H1 (cell line): ENCODE measurements at regions not wholly inside any gene's neighbourhood (a gene's known extent, or its start where the extent isn't known, plus 50 kb on each side); places are given as distances from the start of the nearest gene placed in this dataset.

Experiments used
- CTCF ChIA-PET: fragments of 300-600 bp; sonication (Branson Sonifier 250); formaldehyde crosslinking; loops from one replicate; lab custom pipeline; 2021; ENCODE audit not compliant: partially characterized antibody; lab: Charles Lee
- POLR2A ChIA-PET: fragments of 300-600 bp; sonication (Branson Sonifier 250); formaldehyde crosslinking; loops from one replicate; lab custom pipeline; 2021; ENCODE audit warnings: inconsistent platforms; ENCODE audit not compliant: partially characterized antibody; lab: Charles Lee
- DNase-seq, 2 experiments: peaks; one replicate each; pipeline versions ENCODE4 v3.0.0 to v3.0.0-alpha.2; 2010 to 2022; ENCODE audit warnings: low spot score in 2 of 2, low read depth in 1 of 2, mixed read lengths in 1 of 2
- FAIRE-seq: peaks from 2 replicates; lab custom pipeline; 2011; peaks lifted over from hg19 to GRCh38; lab: Jason Lieb, UNC
- H2AFZ ChIP-seq: 2 replicates; pipeline ENCODE4 v1.8.1; 2012; ENCODE audit warnings: low read length, inconsistent platforms
- H2AK5ac ChIP-seq: 2 replicates; pipeline ENCODE4 v1.6.1; 2013; ENCODE audit warnings: low read depth, low read length
- H2BK120ac ChIP-seq: replicated peaks from 2 replicates; pipeline ENCODE3; 2013; ENCODE audit warnings: low read depth, low read length, inconsistent platforms
- H2BK12ac ChIP-seq: 2 replicates; pipeline ENCODE4 v1.6.1; 2013; ENCODE audit warnings: low read depth, low read length
- H2BK15ac ChIP-seq: 2 replicates; pipeline ENCODE4 v1.6.1; 2013; ENCODE audit warnings: low read length
- H2BK20ac ChIP-seq: 2 replicates; pipeline ENCODE4 v1.6.1; 2013; ENCODE audit warnings: low read length
- H2BK5ac ChIP-seq: 2 replicates; pipeline ENCODE4 v1.6.1; 2013; ENCODE audit warnings: low read depth, low read length
- H3K14ac ChIP-seq: 2 replicates; pipeline ENCODE4 v1.6.1; 2013; ENCODE audit warnings: inconsistent platforms; ENCODE audit not compliant: insufficient read length
- H3K18ac ChIP-seq: 2 replicates; pipeline ENCODE4 v1.6.1; 2013; ENCODE audit warnings: low read length; ENCODE audit errors: extremely low read depth
- H3K23ac ChIP-seq: 2 replicates; pipeline ENCODE4 v1.6.1; 2013; ENCODE audit warnings: inconsistent platforms; ENCODE audit not compliant: insufficient read length
- H3K23me2 ChIP-seq: 2 replicates; pipeline ENCODE4 v1.6.1; 2013; ENCODE audit warnings: low read depth, low read length
- H3K27ac ChIP-seq: 2 replicates; pipeline ENCODE4 v1.6.1; 2011; ENCODE audit warnings: low read depth, low read length, inconsistent platforms
- H3K27me3 ChIP-seq, 4 experiments: replicated peaks in 1 of 4; 1 replicate in 1 of 4; 2 replicates in 3 of 4; pipeline versions ENCODE4 v1.6.1 to v1.8.1; 2011 to 2013; ENCODE audit warnings: low read length in 3 of 4, mild to moderate bottlenecking in 3 of 4, inconsistent platforms in 2 of 4, mixed read lengths in 2 of 4, moderate library complexity in 1 of 4; ENCODE audit not compliant: control insufficient read depth in 3 of 4, insufficient read depth in 3 of 4; ENCODE audit errors: extremely low read depth in 1 of 4
- H3K36me3 ChIP-seq, 4 experiments: 2 replicates each; pipeline versions ENCODE4 v1.6.1 to v1.8.1; 2011 to 2013; ENCODE audit warnings: mild to moderate bottlenecking in 4 of 4, low read length in 3 of 4, moderate library complexity in 2 of 4, control low read depth in 1 of 4, inconsistent platforms in 1 of 4; ENCODE audit not compliant: insufficient read depth in 4 of 4, control insufficient read depth in 2 of 4
- H3K4ac ChIP-seq: replicated peaks from 2 replicates; pipeline ENCODE3; 2013; ENCODE audit warnings: low read length, low read depth, mixed read lengths, inconsistent platforms; ENCODE audit not compliant: insufficient read length
- H3K4me1 ChIP-seq, 4 experiments: replicated peaks in 1 of 4; 1 replicate in 1 of 4; 2 replicates in 3 of 4; pipeline versions ENCODE4 v1.6.1 to v1.8.1; 2011 to 2013; ENCODE audit warnings: low read length in 3 of 4, inconsistent platforms in 2 of 4, mixed read lengths in 1 of 4; ENCODE audit not compliant: insufficient read depth in 4 of 4, control insufficient read depth in 3 of 4
- H3K4me2 ChIP-seq, 2 experiments: 2 replicates each; pipeline versions ENCODE4 v1.6.1 to v1.8.1; 2011 to 2013; ENCODE audit warnings: low read depth in 2 of 2, low read length in 2 of 2, control low read depth in 1 of 2, inconsistent platforms in 1 of 2, mild to moderate bottlenecking in 1 of 2; ENCODE audit not compliant: insufficient read depth in 1 of 2
- H3K4me3 ChIP-seq, 4 experiments: fragments of 200-600, 300-600 bp in 1 of 4; sonication (generic), shearing (Covaris generic), sonication (Bioruptor Twin) in 1 of 4; 2 replicates each; pipeline versions ENCODE4 v1.5.1 to v1.8.1; 2011 to 2016; ENCODE audit warnings: low read length in 4 of 4, low read depth in 3 of 4, control low read depth in 2 of 4, inconsistent platforms in 2 of 4, mild to moderate bottlenecking in 2 of 4, mixed read lengths in 1 of 4, moderate library complexity in 1 of 4; ENCODE audit not compliant: insufficient read depth in 2 of 4; ENCODE audit errors: extremely low read depth in 1 of 4
- H3K56ac ChIP-seq: replicated peaks from 2 replicates; pipeline ENCODE3; 2013; ENCODE audit warnings: low read depth, mild to moderate bottlenecking, mixed read lengths, low read length, inconsistent platforms; ENCODE audit not compliant: insufficient read length
- H3K79me1 ChIP-seq: 2 replicates; pipeline ENCODE4 v1.6.1; 2013; ENCODE audit warnings: low read depth, low read length, control low read depth
- H3K79me2 ChIP-seq, 2 experiments: 2 replicates each; pipeline versions ENCODE4 v1.6.1 to v1.8.1; 2012 to 2013; ENCODE audit warnings: low read length in 2 of 2, mild to moderate bottlenecking in 2 of 2, inconsistent platforms in 1 of 2; ENCODE audit not compliant: insufficient read depth in 2 of 2, control insufficient read depth in 1 of 2
- H3K9ac ChIP-seq, 4 experiments: replicated peaks in 1 of 4; 1 replicate in 1 of 4; 2 replicates in 3 of 4; pipeline versions ENCODE4 v1.6.1 to v1.8.1; 2011 to 2013; ENCODE audit warnings: low read depth in 3 of 4, low read length in 3 of 4, control low read depth in 2 of 4, mild to moderate bottlenecking in 2 of 4, moderate library complexity in 2 of 4, inconsistent platforms in 1 of 4; ENCODE audit errors: extremely low read depth in 1 of 4
- H3K9me3 ChIP-seq, 2 experiments: 2 replicates each; pipeline versions ENCODE4 v1.6.1 to v1.8.1; 2012 to 2013; ENCODE audit warnings: mild to moderate bottlenecking in 2 of 2, moderate library complexity in 2 of 2, control low read depth in 1 of 2, inconsistent platforms in 1 of 2, low read depth in 1 of 2, low read length in 1 of 2, mixed read lengths in 1 of 2; ENCODE audit not compliant: insufficient read depth in 2 of 2
- H4K20me1 ChIP-seq, 2 experiments: replicated peaks in 1 of 2; 2 replicates each; pipeline versions ENCODE3 to v1.8.1; 2011 to 2013; ENCODE audit warnings: inconsistent platforms in 2 of 2, low read length in 2 of 2, mild to moderate bottlenecking in 1 of 2; ENCODE audit not compliant: insufficient read depth in 2 of 2, control insufficient read depth in 1 of 2
- H4K5ac ChIP-seq: 2 replicates; pipeline ENCODE4 v1.6.1; 2013; ENCODE audit warnings: low read length, low read depth, mixed read lengths, inconsistent platforms; ENCODE audit not compliant: insufficient read length
- H4K8ac ChIP-seq: 2 replicates; pipeline ENCODE4 v1.8.0; 2013; ENCODE audit warnings: mild to moderate bottlenecking, moderate library complexity, low read length, inconsistent platforms; ENCODE audit not compliant: insufficient read depth; ENCODE audit errors: extremely low read depth
- H4K91ac ChIP-seq: replicated peaks from 2 replicates; pipeline ENCODE3; 2013; ENCODE audit warnings: low read length, mixed read lengths, inconsistent platforms; ENCODE audit not compliant: insufficient read length
- CHD2 ChIP-seq: IDR thresholded peaks from 2 replicates; pipeline ENCODE4 v1.6.1; 2012; ENCODE audit warnings: low read length, improper control_type of control experiment
- CREB1 ChIP-seq: IDR thresholded peaks from 2 replicates; pipeline ENCODE4 v1.6.1; 2012; ENCODE audit warnings: inconsistent platforms
- EZH2 ChIP-seq: fragments of 200-600 bp; sonication (generic); IDR thresholded peaks from 2 replicates; pipeline ENCODE4 v1.7.1; 2012; ENCODE audit warnings: low read depth, mild to moderate bottlenecking, moderate library complexity, low read length, inconsistent platforms; ENCODE audit not compliant: severe bottlenecking
- POLR2A ChIP-seq, 2 experiments: IDR thresholded peaks; 1 replicate in 1 of 2; 2 replicates in 1 of 2; pipeline ENCODE4 v1.6.1; 2011; ENCODE audit warnings: low read depth in 2 of 2, low read length in 2 of 2, mild to moderate bottlenecking in 2 of 2; ENCODE audit errors: control extremely low read depth in 1 of 2
- SUZ12 ChIP-seq: fragments of 200-600 bp; sonication (generic); IDR thresholded peaks from 2 replicates; pipeline ENCODE4 v1.6.1; 2012; ENCODE audit warnings: mild to moderate bottlenecking, inconsistent platforms, low read length, moderate library complexity, mixed read lengths
- TCF12 ChIP-seq: IDR thresholded peaks from 2 replicates; pipeline ENCODE4 v1.6.1; 2011; ENCODE audit warnings: low read depth, mild to moderate bottlenecking, low read length
- ZNF274 ChIP-seq: IDR thresholded peaks from 2 replicates; pipeline ENCODE4 v1.7.0; 2012; ENCODE audit warnings: low read length, borderline replicate concordance; ENCODE audit errors: extremely low read depth
- WGBS, 2 experiments: shearing (Covaris generic) in 1 of 2; methylation state at CpG; one replicate each; pipeline versions ENCODE4 v1.1.6 to v1.1.7; 2013 to 2015; ENCODE audit warnings: low lambda C conversion rate in 2 of 2, mixed read lengths in 2 of 2, inconsistent platforms in 1 of 2, low coverage in 1 of 2, missing lambda C conversion rate in 1 of 2; ENCODE audit not compliant: insufficient replicate concordance in 2 of 2, insufficient coverage in 1 of 2, insufficient read length in 1 of 2; ENCODE audit errors: extremely low coverage in 1 of 2, missing lambda C conversion rate in 1 of 2; 5-methylcytosine and 5-hydroxymethylcytosine counted together
- TF ChIP-seq, protein P1 (sequence below): IDR thresholded peaks from 2 replicates; pipeline ENCODE4 v1.6.1; 2012; ENCODE audit warnings: low read length, inconsistent platforms
- TF ChIP-seq, protein P2 (sequence below): IDR thresholded peaks from 2 replicates; pipeline ENCODE4 v1.6.1; 2012; ENCODE audit warnings: inconsistent platforms

DNA sequence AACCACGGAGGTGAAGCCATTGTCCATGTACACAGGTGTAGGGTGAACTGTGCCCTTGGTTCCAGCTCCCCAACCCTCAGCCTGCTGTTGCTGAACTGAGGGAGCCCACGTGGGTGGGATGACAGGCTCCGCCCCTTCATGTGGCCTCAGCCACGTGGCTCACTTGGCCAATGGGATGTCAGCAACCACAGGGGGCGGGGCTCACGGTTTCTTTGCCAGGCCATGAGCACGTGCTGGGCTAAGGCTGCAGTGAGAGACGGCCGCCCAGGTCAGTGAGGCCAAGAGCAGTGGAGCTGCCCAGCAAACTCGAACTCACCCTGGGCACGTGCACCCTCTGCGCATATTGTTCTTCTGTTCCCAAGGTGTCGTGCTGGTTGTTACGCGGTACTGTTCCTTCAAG lies 282.6 kb downstream of the IRF8 start:
- H3K9me3 ChIP-seq = no peaks in the 10 kb centered on the region
- no peak overlapping the region for H4K5ac ChIP-seq
- no peaks in the 10 kb centered on the region; a peak in 1 of 7 replicates for H3K27me3 ChIP-seq
- no peak overlapping the region for H3K4ac ChIP-seq
- H2BK120ac ChIP-seq = no peak overlapping the region
- no peak overlapping the region for H3K27ac ChIP-seq
- WGBS, 2 experiments = 95% methylated on average over 15 of the region's 15 CpGs; no CpG with 5 or more reads in 1 of the 2 experiments
- no peak overlapping the region for H2AK5ac ChIP-seq
- H4K91ac ChIP-seq = no peak overlapping the region
- no peaks in the 10 kb centered on the region; a peak in 2 of 7 replicates for H3K4me1 ChIP-seq
- no peak for DNase-seq
- H4K8ac ChIP-seq = no peak overlapping the region
- no peak for FAIRE-seq
- no peak overlapping the region for H2AFZ ChIP-seq
- H3K9ac ChIP-seq = no peak overlapping the region
- H4K20me1 ChIP-seq = peaks cover 0 to 7% of the 10 kb centered on the region in 2 experiments
- H2BK12ac ChIP-seq = no peak overlapping the region
- H3K79me2 ChIP-seq = no peaks in the 10 kb centered on the region
- no peaks in the 10 kb centered on the region for H3K79me1 ChIP-seq
- H2BK5ac ChIP-seq = no peak overlapping the region
- peaks cover 2% of the 10 kb centered on the region; the same call in 1 of the 2 replicates for H3K23me2 ChIP-seq
- H3K4me3 ChIP-seq = no peak overlapping the region
- H3K4me2 ChIP-seq = no peak overlapping the region
- H2BK15ac ChIP-seq = no peak overlapping the region
- no peaks in the 10 kb centered on the region for H3K36me3 ChIP-seq
- no peak overlapping the region for H3K18ac ChIP-seq
- no peak overlapping the region for H2BK20ac ChIP-seq
- POLR2A ChIA-PET = interaction anchor here (1.3 kb wide), 1 partner anchor 10 kb away, joined by 4 read pairs; no protein-coding TSS in a partner anchor
- no peak overlapping the region for H3K14ac ChIP-seq
- H3K56ac ChIP-seq = no peak overlapping the region
- CTCF ChIA-PET = interaction anchor here (0.9 kb wide), 1 partner anchor 10 kb away, joined by 3 read pairs; no protein-coding TSS in a partner anchor
- H3K23ac ChIP-seq = no peak overlapping the region
- TF ChIP-seq, protein P1, sequence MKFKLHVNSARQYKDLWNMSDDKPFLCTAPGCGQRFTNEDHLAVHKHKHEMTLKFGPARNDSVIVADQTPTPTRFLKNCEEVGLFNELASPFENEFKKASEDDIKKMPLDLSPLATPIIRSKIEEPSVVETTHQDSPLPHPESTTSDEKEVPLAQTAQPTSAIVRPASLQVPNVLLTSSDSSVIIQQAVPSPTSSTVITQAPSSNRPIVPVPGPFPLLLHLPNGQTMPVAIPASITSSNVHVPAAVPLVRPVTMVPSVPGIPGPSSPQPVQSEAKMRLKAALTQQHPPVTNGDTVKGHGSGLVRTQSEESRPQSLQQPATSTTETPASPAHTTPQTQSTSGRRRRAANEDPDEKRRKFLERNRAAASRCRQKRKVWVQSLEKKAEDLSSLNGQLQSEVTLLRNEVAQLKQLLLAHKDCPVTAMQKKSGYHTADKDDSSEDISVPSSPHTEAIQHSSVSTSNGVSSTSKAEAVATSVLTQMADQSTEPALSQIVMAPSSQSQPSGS = no peak
- TF ChIP-seq CHD2 = no peak
- no peak for TF ChIP-seq POLR2A (IDR thresholded peaks at IDR 0.05; ENCODE audit: control extremely low read depth in 1 of 2, low read depth in 2 of 2, low read length in 2 of 2)
- no peak for TF ChIP-seq CREB1
- TF ChIP-seq ZNF274 = no peak
- TF ChIP-seq EZH2 = no peak
- no peak for TF ChIP-seq SUZ12
- TF ChIP-seq, protein P2, sequence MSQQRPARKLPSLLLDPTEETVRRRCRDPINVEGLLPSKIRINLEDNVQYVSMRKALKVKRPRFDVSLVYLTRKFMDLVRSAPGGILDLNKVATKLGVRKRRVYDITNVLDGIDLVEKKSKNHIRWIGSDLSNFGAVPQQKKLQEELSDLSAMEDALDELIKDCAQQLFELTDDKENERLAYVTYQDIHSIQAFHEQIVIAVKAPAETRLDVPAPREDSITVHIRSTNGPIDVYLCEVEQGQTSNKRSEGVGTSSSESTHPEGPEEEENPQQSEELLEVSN = no peak
- no peak for TF ChIP-seq TCF12
